Endothelial cell of umbilical vein (primary cell): ENCODE measurements at regions not wholly inside any gene's neighbourhood (a gene's known extent, or its start where the extent isn't known, plus 50 kb on each side); places are given as distances from the start of the nearest gene placed in this dataset.

Experiments used
- BruUV-seq: library from RNA; stranded (reverse); fragments of 400-500 nt; replicated peaks from 2 replicates; lab custom pipeline; 2021; lab: Mats Ljungman, UMichigan
- CTCF ChIA-PET: fragments of 300-600, 350-600 bp; sonication (Branson Sonifier 250); formaldehyde crosslinking; loops from one replicate; lab custom pipeline; 2021; ENCODE audit warnings: antibody characterized with exemption, inconsistent platforms; lab: Charles Lee
- POLR2A ChIA-PET: fragments of 300-600, 350-600 bp; sonication (Branson Sonifier 250); formaldehyde crosslinking; loops from one replicate; lab custom pipeline; 2021; ENCODE audit warnings: antibody characterized with exemption, inconsistent platforms; lab: Charles Lee
- DNase-seq: peaks from one replicate; pipeline ENCODE4 v3.0.0-alpha.2; 2011; ENCODE audit warnings: low read depth, low spot score
- FAIRE-seq: peaks from 2 replicates; lab custom pipeline; 2011; peaks lifted over from hg19 to GRCh38; lab: Jason Lieb, UNC
- H2AFZ ChIP-seq: 2 replicates; pipeline ENCODE4 v1.6.0; 2012; ENCODE audit warnings: low read depth, low read length, control low read depth, inconsistent platforms
- H3K27ac ChIP-seq: 2 replicates; pipeline ENCODE4 v1.5.1; 2011; ENCODE audit warnings: low read depth, mild to moderate bottlenecking, control low read depth, low read length, moderate library complexity; ENCODE audit not compliant: insufficient read depth
- H3K27me3 ChIP-seq, 2 experiments: 2 replicates each; pipeline versions ENCODE4 v1.6.0 to v1.6.1; 2011; ENCODE audit warnings: low read length in 2 of 2, mixed read lengths in 1 of 2; ENCODE audit not compliant: control insufficient read depth in 2 of 2, insufficient read depth in 2 of 2
- H3K36me3 ChIP-seq, 2 experiments: 2 replicates in 1 of 2; 3 replicates in 1 of 2; pipeline ENCODE4 v1.5.1; 2011; ENCODE audit warnings: low read length in 2 of 2, mild to moderate bottlenecking in 1 of 2, moderate library complexity in 1 of 2; ENCODE audit not compliant: control insufficient read depth in 2 of 2, insufficient read depth in 2 of 2; ENCODE audit errors: extremely low read depth in 1 of 2
- H3K4me1 ChIP-seq: 3 replicates; pipeline ENCODE4 v1.5.1; 2011; ENCODE audit warnings: mild to moderate bottlenecking, low read length; ENCODE audit not compliant: control insufficient read depth, insufficient read depth; ENCODE audit errors: extremely low read depth
- H3K4me2 ChIP-seq: 2 replicates; pipeline ENCODE4 v1.6.1; 2011; ENCODE audit warnings: low read length, control low read depth, mixed read lengths; ENCODE audit not compliant: insufficient read depth
- H3K4me3 ChIP-seq, 3 experiments: fragments of 200-600 bp in 1 of 3; sonication (generic), shearing (Covaris generic) in 1 of 3; replicated peaks in 1 of 3; 2 replicates each; pipeline ENCODE4 v1.5.1; 2011 to 2016; ENCODE audit warnings: control low read depth in 3 of 3, low read length in 3 of 3, mild to moderate bottlenecking in 2 of 3, inconsistent platforms in 1 of 3, low read depth in 1 of 3, moderate library complexity in 1 of 3; ENCODE audit not compliant: insufficient read depth in 1 of 3
- H3K79me2 ChIP-seq: 2 replicates; pipeline ENCODE4 v1.6.0; 2012; ENCODE audit warnings: low read length, inconsistent platforms; ENCODE audit not compliant: control insufficient read depth, insufficient read depth
- H3K9ac ChIP-seq: replicated peaks from 2 replicates; pipeline ENCODE3; 2011; ENCODE audit warnings: low read length, control low read depth; ENCODE audit not compliant: insufficient read depth; ENCODE audit errors: extremely low read depth
- H3K9me1 ChIP-seq: replicated peaks from 3 replicates; pipeline ENCODE4 v1.6.0; 2011; ENCODE audit warnings: mild to moderate bottlenecking, low read length; ENCODE audit not compliant: control insufficient read depth, insufficient read depth; ENCODE audit errors: extremely low read depth
- H3K9me3 ChIP-seq: replicated peaks from 2 replicates; pipeline ENCODE4 v1.5.1; 2012; ENCODE audit warnings: low read length, inconsistent platforms; ENCODE audit not compliant: control insufficient read depth, insufficient read depth
- H4K20me1 ChIP-seq: replicated peaks from 2 replicates; pipeline ENCODE3; 2011; ENCODE audit warnings: mild to moderate bottlenecking, low read length; ENCODE audit not compliant: control insufficient read depth, insufficient read depth; ENCODE audit errors: extremely low read depth
- CTCF ChIP-seq, 2 donors: IDR thresholded peaks; 1 replicate in 1 of 2; 2 replicates in 1 of 2; pipeline ENCODE4 v1.5.1; 2011; ENCODE audit warnings: low read length in 2 of 2, mild to moderate bottlenecking in 2 of 2, moderate library complexity in 2 of 2, control low read depth in 1 of 2, inconsistent platforms in 1 of 2, low read depth in 1 of 2; ENCODE audit not compliant: insufficient read depth in 1 of 2; ENCODE audit errors: extremely low read depth in 1 of 2
- EZH2 ChIP-seq: IDR thresholded peaks from 2 replicates; pipeline ENCODE4 v1.6.1; 2012; ENCODE audit warnings: borderline replicate concordance, low read depth, mild to moderate bottlenecking, moderate library complexity, low read length, inconsistent platforms; ENCODE audit not compliant: severe bottlenecking
- FOS ChIP-seq: IDR thresholded peaks from 2 replicates; pipeline ENCODE4 v1.6.1; 2011; ENCODE audit warnings: mild to moderate bottlenecking, low read length, moderate library complexity, borderline replicate concordance; ENCODE audit not compliant: insufficient read depth
- GATA2 ChIP-seq: IDR thresholded peaks from 2 replicates; pipeline ENCODE4 v1.7.0; 2011; ENCODE audit warnings: low read depth, mild to moderate bottlenecking, moderate library complexity, mixed read lengths, low read length; ENCODE audit not compliant: insufficient read length, insufficient read depth
- JUN ChIP-seq: IDR thresholded peaks from 2 replicates; pipeline ENCODE4 v1.6.1; 2011; ENCODE audit warnings: borderline replicate concordance, low read depth; ENCODE audit not compliant: insufficient read length, insufficient read depth
- MAX ChIP-seq: IDR thresholded peaks from 2 replicates; pipeline ENCODE4 v1.6.1; 2011; ENCODE audit not compliant: insufficient read depth, insufficient read length
- MYC ChIP-seq: IDR thresholded peaks from one replicate; pipeline ENCODE4 v1.6.1; 2011; ENCODE audit warnings: mild to moderate bottlenecking, low read depth, low read length
- POLR2A ChIP-seq: IDR thresholded peaks from 2 replicates; pipeline ENCODE4 v1.6.1; 2012; ENCODE audit warnings: low read depth, mild to moderate bottlenecking, control low read depth, low read length
- POLR2AphosphoS5 ChIP-seq: IDR thresholded peaks from 2 replicates; pipeline ENCODE4 v1.6.1; 2012; ENCODE audit warnings: low read depth, mild to moderate bottlenecking, control low read depth, low read length, moderate library complexity; ENCODE audit not compliant: insufficient read depth
- dilution Hi-C: fragments of 300-500 bp; cut with MboI; formaldehyde crosslinking; loops from one replicate; pipeline ENCODE4 v1.15.0; 2019; ENCODE audit warnings: low sequenced_read_pairs; ENCODE audit not compliant: extremely low pct_ligation_motif_present
- intact Hi-C: fragments of 100-400 bp; cut with micrococcal nuclease; formaldehyde crosslinking; loops from one replicate; pipeline ENCODE4 v1.10.0; 2022

GRCh38 chr16:17524656-17525055 is 53.9 kb upstream of the XYLT1 start:
- no peak overlapping the region for H2AFZ ChIP-seq
- intact Hi-C loops (no loop called here), dilution Hi-C loops (no loop called here)
- no peak overlapping the region for H3K4me2 ChIP-seq
- no peaks in the 10 kb centered on the region for H4K20me1 ChIP-seq
- CTCF ChIA-PET = no interaction called here
- H3K4me1 ChIP-seq = no peaks in the 10 kb centered on the region
- H3K9ac ChIP-seq = no peak overlapping the region
- no TSS peak for BruUV-seq
- no peaks in the 10 kb centered on the region for H3K9me3 ChIP-seq
- no peak for FAIRE-seq
- TF ChIP-seq JUN (no peak), MAX (no peak), FOS (no peak), MYC (no peak), POLR2A (no peak), GATA2 (no peak), POLR2AphosphoS5 (no peak), EZH2 (no peak), CTCF (IDR thresholded peaks at IDR 0.05; ENCODE audit: extremely low read depth in 1 of 2, insufficient read depth in 1 of 2, low read depth in 1 of 2, low read length in 2 of 2) (no peak)
- H3K4me3 ChIP-seq = no peak overlapping the region
- H3K27me3 ChIP-seq = no peaks in the 10 kb centered on the region
- no peak overlapping the region for H3K27ac ChIP-seq
- H3K9me1 ChIP-seq = no peaks in the 10 kb centered on the region
- POLR2A ChIA-PET = no interaction called here
- no peaks in the 10 kb centered on the region for H3K36me3 ChIP-seq
- no peak for DNase-seq
- H3K79me2 ChIP-seq = no peaks in the 10 kb centered on the region
